Testis (tissue), 2 donors: ENCODE measurements at regions not wholly inside any gene's neighbourhood (a gene's known extent, or its start where the extent isn't known, plus 50 kb on each side); places are given as distances from the start of the nearest gene placed in this dataset.

Experiments
- CTCF ChIP-seq, 3 experiments: fragments of 450-650 bp in 2 of 3; fragments of 200-600 bp in 1 of 3; sonication (generic) in 1 of 3; IDR thresholded peaks; one replicate each; pipeline ENCODE4 v1.5.1; 2016 to 2019; ENCODE audit warnings: antibody characterized with exemption in 3 of 3, mild to moderate bottlenecking in 2 of 3, moderate library complexity in 1 of 3
- POLR2A ChIP-seq: fragments of 450-650 bp; IDR thresholded peaks from one replicate; pipeline ENCODE4 v1.6.1; 2017; ENCODE audit warnings: antibody characterized with exemption, mild to moderate bottlenecking, moderate library complexity

GRCh38 chr22:47411006-47411405, 648.6 kb downstream of the TBC1D22A start:
- TF ChIP-seq CTCF (IDR thresholded peaks at IDR 0.05) (no peak), POLR2A (no peak)
